ENCODE measurements at regions not wholly inside any gene's neighbourhood (a gene's known extent, or its start where the extent isn't known, plus 50 kb on each side); places are given as distances from the start of the nearest gene placed in this dataset.

DNA sequence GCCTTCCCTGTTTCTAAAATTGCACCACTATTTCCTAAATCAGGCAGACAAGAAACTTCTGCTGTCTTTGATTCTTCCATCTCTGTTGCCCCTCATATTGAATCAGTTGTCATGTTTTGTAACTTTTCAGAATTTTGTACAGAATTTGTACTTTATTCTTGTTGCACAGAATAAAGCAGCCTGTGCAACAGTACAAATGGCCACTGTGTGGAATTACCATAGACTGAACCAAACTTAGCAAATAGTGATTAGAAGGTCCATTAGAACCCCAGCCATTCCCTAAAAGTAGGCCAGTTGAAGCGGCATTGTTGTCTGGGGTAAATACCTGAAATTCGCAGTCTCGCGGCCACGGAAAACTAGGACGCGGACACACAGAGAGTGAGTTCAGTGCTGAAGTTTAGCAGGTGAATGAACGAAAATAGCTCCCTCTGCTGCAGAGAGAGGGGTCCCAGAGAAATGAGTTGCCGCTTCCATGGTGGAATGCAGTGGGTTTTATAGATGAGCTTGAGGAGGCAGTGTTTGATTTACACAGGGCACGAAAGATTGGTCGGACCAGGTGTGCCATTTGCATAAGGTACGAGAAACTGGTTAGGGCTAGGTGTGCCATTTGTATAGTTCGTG, 71.8 kb downstream of the C4orf33 start:
- DNase-seq (ENCODE audit: low read depth): no peak

- no peak for DNase-seq (ENCODE audit: low read depth)
Measured at GRCh38 chr4:129172181-129172580, 76.2 kb downstream of the C4orf33 start.

DNA sequence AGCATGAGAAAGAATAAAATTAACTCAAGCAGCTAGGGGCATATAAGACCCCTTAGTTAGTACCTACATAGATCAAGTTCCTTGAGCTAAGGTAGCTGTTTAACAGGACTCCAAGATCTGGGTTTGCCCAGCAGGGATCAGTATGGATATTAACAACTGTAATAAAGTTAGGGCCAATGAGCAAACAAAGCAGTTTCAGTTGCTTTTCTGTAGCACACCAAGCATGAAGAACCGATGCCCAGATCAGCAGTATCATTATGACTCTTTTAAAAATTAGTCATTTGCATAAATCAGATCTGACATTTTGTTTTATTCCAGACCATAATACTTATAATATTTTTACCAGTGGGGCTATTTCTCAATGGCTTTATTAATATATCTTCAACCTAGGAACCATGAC, 80.9 kb downstream of the C4orf33 start:
- DNase-seq (ENCODE audit: low read depth): no peak

GRCh38 chr4:129179276-129179675, 83.3 kb downstream of the C4orf33 start:
- no peak for DNase-seq (ENCODE audit: low read depth)

DNA sequence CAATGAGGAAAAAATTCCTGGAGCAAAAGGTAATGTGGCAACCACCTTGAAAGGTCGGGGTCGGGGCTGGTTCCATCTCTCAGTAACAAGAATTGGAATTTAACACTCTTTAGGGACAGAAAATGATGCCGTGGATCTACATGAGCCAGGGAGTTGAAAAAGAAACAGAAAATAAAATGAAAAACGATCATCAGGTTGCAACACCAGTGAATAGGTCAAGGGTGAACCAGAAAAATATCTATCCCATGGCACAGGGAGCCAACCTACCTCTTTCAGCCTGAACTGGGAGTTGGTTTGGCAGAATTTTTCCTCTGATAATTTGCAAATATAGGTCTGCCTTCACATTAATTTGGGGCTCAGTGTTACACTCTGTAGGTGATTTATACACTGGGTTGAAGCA, 93.7 kb downstream of the C4orf33 start:
- DNase-seq (ENCODE audit: low read depth): no peak

GRCh38 chr4:129193357-129194100, 97.6 kb downstream of the C4orf33 start:
- no peak for DNase-seq (ENCODE audit: low read depth)

GRCh38 chr4:129208481-129208880, 112.5 kb downstream of the C4orf33 start:
- no peak for DNase-seq (ENCODE audit: low read depth)

GRCh38 chr4:129213692-129214091, 117.7 kb downstream of the C4orf33 start:
- no peak for DNase-seq (ENCODE audit: low read depth)

DNA sequence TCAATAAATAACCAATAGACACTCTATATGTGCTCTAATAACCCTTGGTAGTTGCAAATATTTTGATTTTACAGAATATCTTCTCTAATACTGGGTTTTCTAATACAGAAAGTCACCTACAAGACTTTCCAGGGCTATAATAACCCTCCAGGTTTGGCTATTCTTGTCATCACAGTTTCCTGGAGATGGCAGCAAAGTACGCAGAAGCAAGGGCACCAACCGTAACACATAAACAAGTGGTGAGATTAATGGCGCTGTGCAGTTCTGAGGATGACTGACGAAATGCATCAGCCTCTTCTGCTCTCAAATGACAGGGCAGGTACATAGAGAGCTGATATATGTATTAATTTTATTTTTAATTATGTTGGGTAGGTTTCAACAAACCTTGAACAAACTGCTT, 122.4 kb downstream of the C4orf33 start:
- peak; percentile 6 for DNase-seq (ENCODE audit: low read depth)

GRCh38 chr4:129218897-129219296, 122.9 kb downstream of the C4orf33 start:
- no peak for DNase-seq (ENCODE audit: low read depth)

- DNase-seq (ENCODE audit: low read depth): no peak
Measured at GRCh38 chr4:129220254-129220653, 124.3 kb downstream of the C4orf33 start.

DNA sequence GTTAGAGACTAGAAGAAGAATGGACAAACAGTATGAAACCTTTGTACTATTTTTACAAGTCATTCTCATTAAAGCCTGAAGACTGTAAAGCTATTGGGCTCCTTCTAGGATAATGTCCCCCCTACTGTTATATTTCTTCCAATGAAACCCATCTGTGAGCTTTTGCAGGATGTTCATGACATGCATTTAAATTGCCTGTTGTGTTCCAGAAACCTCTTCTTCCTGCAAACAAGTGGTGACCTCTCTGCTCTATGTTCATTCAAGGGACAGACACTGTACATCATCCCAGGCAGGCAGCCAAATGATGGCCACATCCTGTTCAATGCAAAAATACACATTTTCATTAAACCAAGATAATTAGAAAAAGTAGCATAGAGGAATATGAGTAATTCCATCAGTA, 128.0 kb downstream of the C4orf33 start:
- no peak for DNase-seq (ENCODE audit: low read depth)

- no peak for DNase-seq (ENCODE audit: low read depth)
Measured at GRCh38 chr4:129230846-129231245, 134.9 kb downstream of the C4orf33 start.

DNA sequence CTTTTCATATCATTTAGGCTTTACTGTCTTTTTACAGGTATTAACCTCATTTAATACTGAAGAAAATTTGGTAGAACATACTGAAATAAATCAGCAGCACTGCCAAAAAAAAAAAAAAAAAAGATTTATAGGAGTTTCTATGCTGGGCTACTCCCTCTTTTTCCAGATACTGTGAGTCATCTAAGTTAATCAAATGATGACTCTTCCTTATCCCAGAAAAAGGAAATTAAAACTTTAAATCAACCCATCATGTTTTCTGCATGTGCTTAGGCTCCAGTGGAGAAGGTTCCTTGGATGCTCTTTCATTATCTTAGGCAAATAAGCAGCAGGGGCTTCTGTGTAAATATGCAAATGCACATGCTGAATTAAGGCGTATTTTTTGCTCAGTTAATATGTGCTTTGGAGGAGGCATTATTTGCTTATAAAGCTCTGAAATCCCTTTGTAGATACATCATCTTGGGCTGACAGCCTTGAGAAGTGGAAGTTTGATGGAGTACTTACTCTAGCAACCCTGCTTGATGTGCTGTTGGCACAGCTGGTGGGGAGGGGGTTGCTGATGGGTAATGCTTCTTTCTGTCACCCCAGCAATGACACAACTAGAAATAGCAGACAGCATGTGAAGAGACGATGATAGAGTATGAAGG, 136.1 kb downstream of the C4orf33 start:
- DNase-seq (ENCODE audit: low read depth): no peak

DNA sequence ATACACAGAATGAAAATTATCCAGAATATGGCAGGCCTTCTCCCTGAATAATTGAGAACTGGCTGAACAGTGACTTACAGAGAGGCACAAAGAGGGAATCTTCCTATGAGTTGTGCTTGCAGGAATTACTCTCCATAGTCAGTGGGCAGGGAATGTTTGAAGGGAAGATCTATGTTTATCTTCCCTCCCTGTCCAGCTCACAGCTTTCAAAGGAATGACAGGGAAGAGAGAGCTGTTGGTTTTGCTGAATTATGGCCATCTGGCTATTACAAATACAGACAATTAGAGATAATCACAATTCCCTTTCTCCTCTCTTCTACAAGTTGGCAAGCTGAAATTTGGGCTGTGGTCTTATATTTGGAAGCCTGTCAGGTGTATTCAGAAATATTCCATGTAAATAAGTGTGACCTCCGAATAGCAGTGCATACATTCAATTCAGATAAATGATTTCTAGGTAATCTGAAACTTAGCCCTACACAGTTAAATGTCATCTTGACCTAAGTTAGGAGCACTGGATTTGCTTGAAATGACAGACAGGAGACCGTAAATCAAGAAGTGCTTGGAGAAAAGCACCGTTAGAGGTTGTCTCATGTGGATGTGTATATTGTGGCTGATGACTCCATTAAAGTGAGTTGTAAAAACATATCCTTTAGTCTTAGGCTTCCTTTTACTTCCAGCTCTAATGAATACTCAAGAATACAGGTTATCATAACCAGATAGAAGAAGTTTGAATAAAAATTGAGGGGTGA, 136.8 kb downstream of the C4orf33 start:
- DNase-seq (ENCODE audit: low read depth): no peak

DNA sequence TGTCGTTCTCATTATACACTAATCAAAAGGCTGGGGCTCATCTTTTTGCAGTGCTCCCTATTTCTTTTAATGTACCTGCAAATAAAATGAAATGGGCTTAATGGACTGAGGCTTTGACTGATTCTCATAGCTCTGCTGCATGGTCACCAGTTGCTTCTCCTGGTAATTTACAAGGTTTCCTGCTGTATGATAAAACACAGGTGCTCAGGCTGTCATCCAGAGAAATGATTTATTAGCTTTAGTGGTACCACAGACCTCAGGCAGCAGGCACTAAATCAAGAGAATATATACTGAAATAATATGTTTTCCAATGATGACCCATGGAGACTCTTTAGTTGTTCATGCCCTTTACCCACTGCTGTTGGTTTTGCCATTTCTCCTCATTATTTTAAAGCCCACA, 137.7 kb downstream of the C4orf33 start:
- no peak for DNase-seq (ENCODE audit: low read depth)

DNA sequence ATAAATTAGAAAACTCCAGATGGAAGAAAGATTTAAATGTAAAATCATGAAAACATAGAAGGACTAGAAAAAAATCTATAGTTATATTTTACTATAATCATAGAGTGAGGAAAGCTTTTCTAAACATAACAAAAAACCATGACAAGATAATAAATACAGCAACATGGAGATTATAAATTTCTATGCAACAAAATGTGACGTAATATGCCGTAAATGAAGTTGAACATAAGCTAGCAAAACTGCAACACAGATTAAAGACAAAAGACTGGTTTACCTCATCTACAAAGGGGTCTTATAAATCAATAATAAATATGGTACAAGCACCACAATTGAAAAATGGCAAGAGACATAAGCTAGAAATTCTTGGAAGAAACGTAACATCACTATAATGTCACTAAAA, 140.4 kb downstream of the C4orf33 start:
- DNase-seq (ENCODE audit: low read depth): no peak

- peak; percentile 5 for DNase-seq (ENCODE audit: low read depth)
Measured at GRCh38 chr4:129239088-129239487, 143.1 kb downstream of the C4orf33 start.

- peak; percentile 10 for DNase-seq (ENCODE audit: low read depth)
Measured at GRCh38 chr4:129240816-129241215, 144.9 kb downstream of the C4orf33 start.

DNA sequence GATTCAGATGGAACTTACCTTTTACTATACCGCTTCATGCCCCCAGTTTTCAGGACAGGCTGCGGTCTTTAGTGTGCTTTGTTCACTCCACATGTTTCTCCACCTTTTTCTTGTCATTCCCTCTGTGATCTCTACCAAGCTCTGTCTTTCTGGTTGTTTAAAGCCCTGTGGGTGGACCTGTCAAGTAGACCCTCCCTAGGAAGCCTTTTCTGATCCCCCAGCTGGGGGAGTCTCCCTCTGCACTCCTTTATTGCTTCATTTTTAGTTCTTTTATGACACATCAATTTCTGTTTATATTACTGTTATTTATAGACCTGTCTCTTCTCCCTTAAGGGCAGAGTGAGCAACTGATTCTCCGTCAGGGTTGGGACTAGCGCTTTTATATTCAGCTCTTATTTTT, 150.2 kb downstream of the C4orf33 start:
- no peak for DNase-seq (ENCODE audit: low read depth)

DNA sequence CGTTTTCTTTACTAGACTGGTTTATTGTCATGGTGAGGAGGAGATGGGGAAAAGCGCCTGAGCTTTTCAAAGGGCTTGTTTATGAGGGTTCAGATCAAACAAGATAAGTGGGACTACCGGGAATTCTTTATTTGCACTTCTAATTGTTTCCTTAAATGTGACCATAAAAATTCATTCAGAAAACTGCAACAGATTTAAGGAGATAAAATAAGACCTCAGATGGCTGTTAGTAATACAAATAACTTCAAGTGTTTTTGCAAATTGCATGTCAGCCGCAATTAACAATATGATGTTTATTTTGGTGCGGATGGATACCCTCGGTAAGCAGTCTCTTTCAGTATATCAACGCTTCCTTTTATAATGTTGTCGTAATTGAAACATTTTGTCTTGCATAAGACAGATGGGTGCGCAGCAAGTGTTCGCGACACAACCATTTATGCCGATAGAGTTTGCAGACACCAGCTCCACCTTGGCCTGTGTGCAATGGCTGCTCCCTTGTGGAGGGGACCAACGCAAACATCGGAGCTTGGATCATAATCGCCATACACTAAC, 151.0 kb downstream of the C4orf33 start:
- no peak for DNase-seq (ENCODE audit: low read depth)

DNA sequence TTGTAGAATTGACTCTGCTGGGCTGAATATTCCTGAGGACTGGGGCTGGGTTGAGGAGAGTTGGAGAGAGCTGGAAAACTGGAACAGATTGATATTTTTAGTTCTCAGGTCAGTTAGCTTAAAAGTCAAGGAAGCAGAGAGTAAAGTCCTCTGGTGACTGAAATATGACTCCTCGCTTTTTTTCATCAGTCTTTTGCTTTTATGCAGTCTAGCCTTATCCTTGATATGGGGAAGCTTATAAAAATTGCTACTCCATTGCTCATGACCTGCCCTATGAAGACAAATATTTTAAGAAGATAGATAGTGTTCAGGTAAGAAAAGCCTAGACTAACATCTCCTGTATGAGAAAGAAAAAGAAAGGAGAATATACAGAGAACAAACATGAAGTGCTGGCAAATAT, 152.7 kb downstream of the C4orf33 start:
- DNase-seq (ENCODE audit: low read depth): no peak

All from myocyte (in vitro differentiated cells).